Activated CD8-positive, alpha-beta T cell treated with anti-CD3 and anti-CD28 coated beads for 36 hours (primary cell): ENCODE measurements at regions not wholly inside any gene's neighbourhood (a gene's known extent, or its start where the extent isn't known, plus 50 kb on each side); places are given as distances from the start of the nearest gene placed in this dataset.

Experiments used
- ATAC-seq: fragments of 200-7000 bp; cut with Tn5 transposase; one replicate; pipeline ENCODE4 v1.10.0; 2021; ENCODE audit warnings: mild to moderate bottlenecking, moderate library complexity
- CTCF ChIA-PET: fragments of 350-600 bp; sonication (Branson Sonifier 250); formaldehyde crosslinking; loops from one replicate; lab custom pipeline; 2021; ENCODE audit warnings: antibody characterized with exemption; lab: Charles Lee
- POLR2A ChIA-PET: fragments of 350-600 bp; sonication (Branson Sonifier 250); formaldehyde crosslinking; loops from one replicate; lab custom pipeline; 2021; ENCODE audit warnings: antibody characterized with exemption; lab: Charles Lee
- DNase-seq: peaks from one replicate; pipeline ENCODE4 v3.0.0-alpha.2; 2020
- H3K27ac Mint-ChIP-seq: one replicate; pipeline ENCODE4 v1.8.0; 2021; ENCODE audit warnings: mild to moderate bottlenecking, mixed read lengths
- H3K27me3 Mint-ChIP-seq: one replicate; pipeline ENCODE4 v1.8.0; 2021; ENCODE audit warnings: mixed read lengths
- H3K36me3 Mint-ChIP-seq: one replicate; pipeline ENCODE4 v1.8.0; 2021; ENCODE audit warnings: low read depth, mixed read lengths
- H3K4me1 Mint-ChIP-seq: one replicate; pipeline ENCODE4 v1.8.0; 2021; ENCODE audit warnings: low read depth, mixed read lengths
- H3K4me3 Mint-ChIP-seq: one replicate; pipeline ENCODE4 v1.8.0; 2021; ENCODE audit warnings: mild to moderate bottlenecking, moderate library complexity, mixed read lengths
- H3K9me3 Mint-ChIP-seq: one replicate; pipeline ENCODE4 v1.8.0; 2021; ENCODE audit warnings: mixed read lengths
- CTCF ChIP-seq: fragments of 200-600 bp; IDR thresholded peaks from one replicate; pipeline ENCODE4 v1.8.0; 2022; ENCODE audit warnings: antibody characterized with exemption, mild to moderate bottlenecking
- intact Hi-C: fragments of 100-400 bp; cut with micrococcal nuclease; formaldehyde crosslinking; loops from one replicate; pipeline ENCODE4 v1.10.0; 2022

GRCh38 chr15:91625506-91625905 is 228.0 kb upstream of the SLCO3A1 start:
- no peak overlapping the region for H3K27ac Mint-ChIP-seq
- no peak for TF ChIP-seq CTCF
- CTCF ChIA-PET: no interaction called here
- no peaks in the 10 kb centered on the region for H3K36me3 Mint-ChIP-seq
- peaks cover 3% of the 10 kb centered on the region for H3K9me3 Mint-ChIP-seq
- no peaks in the 10 kb centered on the region for H3K4me1 Mint-ChIP-seq
- POLR2A ChIA-PET: no interaction called here
- ATAC-seq (no peak), DNase-seq (no peak)
- peaks cover 1% of the 10 kb centered on the region for H3K27me3 Mint-ChIP-seq
- no peak overlapping the region for H3K4me3 Mint-ChIP-seq
- intact Hi-C loops: no loop called here

GRCh38 chr15:91627473-91628278 is 225.8 kb upstream of the SLCO3A1 start:
- no peak for DNase-seq
- TF ChIP-seq CTCF: no peak
- ChIA-PET POLR2A (no interaction called here), CTCF (interaction anchor here (1.6 kb wide), 1 partner anchor 356 kb away, joined by 3 read pairs; no protein-coding TSS in a partner anchor)
- Mint-ChIP-seq H3K4me3 (no peak overlapping the region), H3K27ac (no peak overlapping the region), H3K4me1 (no peaks in the 10 kb centered on the region), H3K36me3 (no peaks in the 10 kb centered on the region), H3K9me3 (peaks cover 3% of the 10 kb centered on the region), H3K27me3 (no peaks in the 10 kb centered on the region)
- no peak for ATAC-seq
- intact Hi-C loops: no loop called here

GRCh38 chr15:91630090-91630489 is 223.4 kb upstream of the SLCO3A1 start:
- Mint-ChIP-seq H3K36me3 (no peaks in the 10 kb centered on the region), H3K4me3 (no peak overlapping the region), H3K9me3 (peaks cover 3% of the 10 kb centered on the region), H3K4me1 (no peaks in the 10 kb centered on the region), H3K27me3 (no peaks in the 10 kb centered on the region), H3K27ac (no peak overlapping the region)
- DNase-seq: no peak
- ATAC-seq: no peak
- intact Hi-C loops: no loop called here
- TF ChIP-seq CTCF: no peak
- CTCF ChIA-PET: no interaction called here
- POLR2A ChIA-PET: no interaction called here

GRCh38 chr15:91632176-91632575 is 221.3 kb upstream of the SLCO3A1 start:
- no peak overlapping the region for H3K27ac Mint-ChIP-seq
- ATAC-seq (no peak), DNase-seq (no peak)
- H3K36me3 Mint-ChIP-seq: no peaks in the 10 kb centered on the region
- H3K4me3 Mint-ChIP-seq: no peak overlapping the region
- H3K4me1 Mint-ChIP-seq: no peaks in the 10 kb centered on the region
- H3K27me3 Mint-ChIP-seq: no peaks in the 10 kb centered on the region
- ChIA-PET CTCF (no interaction called here), POLR2A (no interaction called here)
- no peak for TF ChIP-seq CTCF
- peaks cover 3% of the 10 kb centered on the region for H3K9me3 Mint-ChIP-seq
- intact Hi-C loops: no loop called here

- H3K27ac Mint-ChIP-seq: no peak overlapping the region
- TF ChIP-seq CTCF: no peak
- H3K4me3 Mint-ChIP-seq: no peak overlapping the region
- intact Hi-C loops: no loop called here
- ChIA-PET CTCF (no interaction called here), POLR2A (no interaction called here)
- H3K4me1 Mint-ChIP-seq: no peaks in the 10 kb centered on the region
- ATAC-seq: no peak
- H3K9me3 Mint-ChIP-seq: peaks cover 6% of the 10 kb centered on the region
- H3K36me3 Mint-ChIP-seq: no peaks in the 10 kb centered on the region
- H3K27me3 Mint-ChIP-seq: no peaks in the 10 kb centered on the region
- DNase-seq: no peak
Measured at GRCh38 chr15:91632981-91633380, 220.5 kb upstream of the SLCO3A1 start.
